Left cardiac atrium (tissue), 4 donors: ENCODE measurements at regions not wholly inside any gene's neighbourhood (a gene's known extent, or its start where the extent isn't known, plus 50 kb on each side); places are given as distances from the start of the nearest gene placed in this dataset.
"Not testable (repeated sequence)": the region's sequence is repeated elsewhere in the genome, so short reads cannot be mapped to it uniquely, and the experiment has no call there.

Experiments
- ATAC-seq, 2 donors: fragments of 200-7000 bp; cut with Tn5 transposase; one replicate each; pipeline ENCODE4 v1.9.1; 2020; ENCODE audit warnings: mild to moderate bottlenecking in 2 of 2, moderate library complexity in 2 of 2
- DNase-seq: peaks from one replicate; pipeline ENCODE4 v3.0.0-alpha.2; 2020
- intact Hi-C, 2 donors: fragments of 100-400 bp; cut with DNase I; formaldehyde crosslinking; loops; one replicate each; pipeline versions ENCODE4 v1.14.1 to v1.15.1; 2022 to 2023
- donor health status: DM: no; HTN: yes; CAD: no.
- donor health status: DM: no; HTN: yes; CAD: no; lungs with severe emphysema.
- donor health status: DM: yes; HTN: yes; CAD: no.
- donor health status: Dilated cardiomyopathy.

DNA sequence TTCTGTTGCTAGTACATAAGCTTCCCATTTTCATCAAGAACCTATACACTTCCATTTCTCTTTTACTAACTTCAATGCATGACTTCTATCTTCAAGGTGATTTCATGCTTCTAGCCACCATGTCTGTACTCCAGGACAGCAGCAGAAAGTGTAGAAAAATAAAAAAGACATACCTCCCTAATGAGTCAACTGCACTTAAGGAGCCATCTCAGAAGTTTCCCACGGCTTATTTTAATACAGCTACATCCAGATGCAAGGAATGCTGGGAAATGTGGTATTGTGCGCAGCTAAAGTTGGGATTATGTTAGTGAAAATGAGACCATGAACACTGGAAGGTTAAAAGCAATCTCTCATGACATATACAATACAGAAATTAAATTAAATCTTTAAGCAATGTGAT, 264.7 kb upstream of the ZNF322 start:
- DNase-seq, intact Hi-C loops, ATAC-seq: not testable (repeated sequence)

DNA sequence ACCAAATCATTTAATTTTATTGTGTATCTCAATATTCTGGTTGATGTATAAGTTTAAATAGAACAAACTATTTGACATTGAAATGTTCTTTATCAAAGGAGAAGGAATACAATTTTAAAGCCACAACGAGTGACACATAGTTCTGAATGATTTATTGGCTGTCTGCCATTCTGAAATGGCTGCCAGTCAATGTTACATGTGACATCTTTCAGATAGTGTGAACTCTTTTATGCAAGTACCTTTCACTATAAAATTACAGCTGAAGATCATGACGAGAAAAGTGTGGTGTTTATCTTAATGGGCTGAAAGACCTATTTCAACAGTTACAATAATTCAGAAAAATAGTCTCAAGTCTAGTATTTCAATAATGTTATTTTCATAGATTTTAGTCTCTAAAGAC, 268.6 kb upstream of the ZNF322 start:
- ATAC-seq, intact Hi-C loops, DNase-seq: not testable (repeated sequence)

DNA sequence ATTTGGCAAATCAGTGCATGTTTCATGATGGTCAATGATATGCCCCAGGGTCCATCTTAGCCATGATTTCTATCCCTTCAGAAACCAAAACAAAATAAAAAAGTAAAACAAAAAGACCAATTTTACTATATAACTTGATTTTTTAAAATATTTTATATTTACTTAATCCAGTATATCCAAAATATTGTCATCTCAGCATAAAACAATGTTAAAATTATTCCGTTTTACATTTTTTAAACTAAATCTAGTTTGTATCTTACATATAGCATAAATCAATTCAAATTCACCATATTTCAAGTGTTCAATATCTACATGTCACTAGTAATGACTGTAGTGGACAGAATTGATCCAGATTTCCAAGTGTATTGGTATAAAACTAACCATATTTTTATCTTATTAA, 277.7 kb upstream of the ZNF322 start:
- DNase-seq, intact Hi-C loops, ATAC-seq: not testable (repeated sequence)

DNA sequence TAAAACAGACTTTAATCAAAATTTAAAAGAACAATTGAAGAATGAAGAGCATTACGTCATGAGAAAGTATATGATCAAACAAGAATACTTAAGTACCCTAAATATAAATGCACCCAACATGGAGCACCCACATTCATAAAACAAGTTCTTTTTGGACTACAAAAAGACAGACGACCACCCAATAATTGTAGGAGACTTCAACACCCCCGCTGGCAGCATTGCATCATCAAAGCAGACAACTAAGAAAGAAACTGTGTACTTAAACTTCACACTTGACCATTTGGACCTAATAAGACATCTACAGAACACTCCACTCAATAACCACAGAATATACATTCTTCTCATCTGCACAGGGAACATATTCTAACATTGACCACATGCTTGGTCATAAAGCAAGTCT, 291.7 kb upstream of the ZNF322 start:
- ATAC-seq, intact Hi-C loops, DNase-seq: not testable (repeated sequence)

DNA sequence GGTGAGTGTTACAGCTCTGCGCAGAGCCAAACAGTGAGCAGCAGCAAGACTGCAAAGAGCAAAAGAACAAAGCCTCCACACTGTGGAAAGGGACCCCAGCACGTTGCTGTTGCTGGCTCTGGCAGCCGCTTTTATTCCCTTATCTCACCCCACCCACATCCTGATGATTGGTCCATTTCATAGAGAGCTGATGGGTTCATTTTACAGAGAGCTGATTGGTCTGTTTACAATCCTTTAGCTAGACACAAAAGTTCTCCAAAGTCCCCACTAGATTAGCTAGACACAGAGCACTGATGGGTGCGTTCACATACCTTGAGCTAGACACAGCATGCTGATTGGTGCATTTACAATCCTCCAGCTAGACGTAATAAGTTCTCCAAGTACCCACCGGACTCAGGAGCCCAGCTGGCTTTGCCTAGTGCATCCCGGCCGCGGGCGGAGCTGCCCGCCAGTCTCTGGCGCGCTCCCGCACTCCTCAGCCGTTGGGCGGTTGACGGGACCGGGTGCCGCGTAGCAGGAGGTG, 291.4 kb upstream of the PRSS16 start:
- peak; percentile 29 for DNase-seq
- intact Hi-C loops, ATAC-seq: not testable (repeated sequence)

DNA sequence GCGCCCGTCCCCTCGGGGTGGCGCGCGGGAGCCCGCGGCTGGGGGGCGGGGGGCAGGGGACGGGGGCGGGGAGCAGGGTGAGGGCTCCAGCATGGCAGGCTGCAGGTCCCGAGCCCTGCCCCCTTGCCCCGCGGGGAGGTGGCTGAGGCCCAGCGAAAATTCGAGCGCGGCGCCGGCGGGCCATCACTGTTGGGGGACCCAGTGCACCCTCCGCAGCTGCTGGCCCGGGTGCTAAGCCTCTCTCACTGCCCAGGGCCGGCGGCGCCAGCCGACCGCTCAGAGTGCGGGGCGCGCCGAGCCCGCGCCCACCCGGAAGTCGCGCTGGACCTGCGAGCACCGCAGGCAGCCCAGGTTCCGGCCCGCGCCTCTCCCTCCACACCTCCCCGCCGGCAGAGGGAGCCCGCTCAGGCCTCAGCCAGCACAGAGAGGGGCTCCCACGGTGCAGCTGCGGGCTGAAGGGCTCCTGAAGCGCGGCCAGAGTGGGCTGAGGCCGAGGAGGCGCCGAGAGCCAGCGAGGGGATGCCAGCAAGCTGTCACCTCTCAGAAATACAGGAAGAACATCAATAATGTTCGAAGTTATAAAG, 290.8 kb upstream of the PRSS16 start:
- ATAC-seq (peak; percentile 74 to 92), DNase-seq (peak; percentile 87)
- intact Hi-C loops = not testable (repeated sequence)

DNA sequence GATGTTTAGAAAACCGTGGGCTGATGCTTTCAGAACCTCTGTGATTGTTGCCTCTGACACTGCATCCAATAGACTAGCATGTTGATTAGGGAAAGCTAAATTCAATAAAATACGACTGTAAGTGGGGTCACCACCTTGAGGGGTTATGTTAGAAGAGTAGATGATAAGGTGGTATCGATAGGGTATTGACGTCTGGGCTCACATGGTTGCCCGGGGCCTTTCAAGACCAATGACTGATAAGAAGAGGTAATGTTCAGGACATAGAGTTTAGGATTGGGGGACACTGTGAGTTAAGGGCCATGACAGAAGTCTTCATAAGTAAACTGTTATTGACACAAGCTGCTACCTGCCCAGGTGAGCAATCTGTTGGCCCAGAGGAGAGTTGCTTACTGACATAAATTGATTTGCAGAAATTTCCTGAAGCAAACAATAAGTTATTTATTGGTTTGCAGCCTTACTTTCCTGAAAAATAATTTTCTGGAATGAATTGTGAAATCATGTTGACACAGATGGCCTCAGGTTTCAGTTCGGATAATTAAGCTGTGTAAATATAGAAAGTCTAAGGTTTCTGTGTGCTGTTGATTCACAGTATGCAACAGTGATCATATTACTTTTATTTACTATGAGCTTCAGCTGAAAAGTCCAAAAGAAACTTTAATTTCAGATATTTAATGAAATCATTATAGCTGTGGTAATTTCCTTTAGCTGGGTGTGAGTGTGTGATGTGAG, 289.9 kb upstream of the PRSS16 start:
- DNase-seq, intact Hi-C loops, ATAC-seq: not testable (repeated sequence)

DNA sequence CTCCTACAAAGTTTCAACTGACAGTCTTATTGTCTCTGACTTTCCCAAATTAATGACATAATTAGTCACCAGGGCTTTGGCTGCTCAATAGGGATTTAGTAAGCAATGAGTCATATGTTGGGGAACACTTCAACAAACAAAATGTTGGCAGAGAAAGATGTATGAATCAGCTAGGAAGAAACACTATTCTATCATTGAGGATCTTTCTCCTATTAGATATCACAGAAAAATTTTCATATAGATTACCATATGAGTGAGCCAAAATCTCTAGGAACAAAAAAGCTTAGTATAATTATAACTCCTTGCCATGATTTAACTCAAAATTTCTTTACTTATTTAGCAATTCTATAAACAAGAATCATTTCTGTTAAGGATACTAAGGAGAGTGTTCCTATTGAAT, 286.3 kb upstream of the PRSS16 start:
- ATAC-seq, DNase-seq, intact Hi-C loops: not testable (repeated sequence)

DNA sequence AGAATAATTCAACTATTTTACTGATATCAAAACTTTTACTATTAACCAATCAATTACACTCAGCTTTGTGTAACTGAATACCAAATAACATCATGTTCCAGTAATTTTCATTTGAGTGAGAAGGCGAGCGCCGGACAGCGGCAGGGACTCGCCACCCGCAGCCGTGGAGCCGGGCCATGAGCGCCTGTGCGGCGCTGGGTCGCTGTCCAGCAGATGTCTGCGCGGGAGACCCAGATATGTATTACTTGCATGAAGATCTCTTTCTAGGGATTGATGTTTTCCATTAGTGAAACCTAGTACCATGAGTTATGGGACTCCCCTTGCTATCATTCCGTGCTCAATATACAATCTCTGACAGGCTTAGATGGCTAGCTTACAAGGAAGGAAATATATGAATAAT, 245.1 kb upstream of the PRSS16 start:
- intact Hi-C loops = no loop called here
- ATAC-seq (no peak), DNase-seq (no peak)

DNA sequence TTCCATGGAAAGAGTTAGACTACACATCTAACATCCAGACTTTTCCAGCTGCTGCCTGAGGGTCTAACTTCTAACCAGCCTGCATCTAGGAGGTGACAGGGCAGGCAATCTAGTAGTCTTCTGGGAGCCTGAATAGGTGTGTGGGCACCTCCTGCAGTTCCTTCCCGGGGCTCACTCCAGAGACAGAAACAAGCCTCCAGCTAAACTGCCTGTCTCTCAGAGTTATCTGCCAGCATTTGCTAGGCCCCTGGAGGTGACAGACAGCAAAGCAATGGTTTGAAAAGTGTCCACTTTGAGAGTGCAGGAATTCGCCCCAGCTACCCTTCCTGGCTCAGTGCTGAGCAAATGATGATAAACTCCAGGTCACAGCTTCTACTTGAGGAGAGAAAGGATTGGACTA, 240.5 kb upstream of the PRSS16 start:
- ATAC-seq = no peak
- no peak for DNase-seq
- intact Hi-C loops = no loop called here

DNA sequence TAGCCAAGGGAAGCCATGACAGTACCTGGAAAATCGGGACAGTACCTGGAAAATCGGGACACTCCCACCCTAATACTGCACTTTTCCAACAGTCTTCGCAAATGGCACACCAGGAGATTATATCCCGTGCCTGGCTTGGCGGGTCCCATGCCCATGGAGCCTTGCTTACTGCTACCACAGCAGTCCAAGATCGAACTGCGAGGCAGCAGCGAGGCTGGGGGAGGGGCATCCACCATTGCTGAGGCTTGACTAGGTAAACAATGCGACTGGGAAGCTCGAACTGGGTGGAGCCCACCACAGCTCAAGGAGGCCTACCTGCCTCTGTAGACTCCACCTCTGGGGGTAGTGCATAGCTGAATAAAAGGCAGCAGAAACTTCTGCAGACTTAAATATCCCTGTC, 238.9 kb upstream of the PRSS16 start:
- DNase-seq, intact Hi-C loops, ATAC-seq: not testable (repeated sequence)

DNA sequence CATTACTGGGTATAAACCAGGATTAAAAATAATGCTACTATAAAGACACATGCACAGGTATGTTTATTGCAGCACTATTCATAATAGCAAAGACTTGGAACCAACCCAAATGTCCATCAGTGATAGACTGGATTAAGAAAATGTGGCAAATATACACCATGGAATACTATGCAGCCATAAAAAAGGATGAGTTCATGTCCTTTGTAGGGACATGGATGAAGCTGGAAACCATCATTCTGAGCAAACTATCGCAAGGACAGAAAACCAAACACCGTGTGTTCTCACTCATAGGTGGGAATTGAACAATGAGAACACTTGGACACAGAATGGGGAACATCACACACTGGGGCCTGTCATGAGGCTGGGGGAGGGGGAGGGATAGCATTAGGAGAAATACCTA, 233.4 kb upstream of the PRSS16 start:
- intact Hi-C loops, DNase-seq, ATAC-seq: not testable (repeated sequence)

DNA sequence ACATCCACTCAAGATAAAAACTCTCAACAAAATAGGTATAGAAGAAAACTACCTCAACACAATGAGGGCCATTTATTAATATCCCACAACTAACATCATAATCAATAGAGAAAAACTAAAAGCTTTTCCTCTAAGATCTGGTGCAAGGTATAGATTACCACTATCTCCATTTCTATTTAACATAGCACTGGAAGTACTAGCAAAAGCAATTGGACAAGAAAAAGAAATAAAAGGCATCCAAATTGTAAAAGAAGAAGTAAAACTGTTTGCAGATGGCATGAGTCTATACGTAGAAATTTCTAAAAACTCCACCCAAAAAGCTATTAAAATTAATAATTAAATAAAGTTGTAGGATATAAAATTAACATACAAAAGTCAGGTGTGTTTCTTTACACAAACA, 230.8 kb upstream of the PRSS16 start:
- no peak for DNase-seq
- intact Hi-C loops = no loop called here
- ATAC-seq = no peak

DNA sequence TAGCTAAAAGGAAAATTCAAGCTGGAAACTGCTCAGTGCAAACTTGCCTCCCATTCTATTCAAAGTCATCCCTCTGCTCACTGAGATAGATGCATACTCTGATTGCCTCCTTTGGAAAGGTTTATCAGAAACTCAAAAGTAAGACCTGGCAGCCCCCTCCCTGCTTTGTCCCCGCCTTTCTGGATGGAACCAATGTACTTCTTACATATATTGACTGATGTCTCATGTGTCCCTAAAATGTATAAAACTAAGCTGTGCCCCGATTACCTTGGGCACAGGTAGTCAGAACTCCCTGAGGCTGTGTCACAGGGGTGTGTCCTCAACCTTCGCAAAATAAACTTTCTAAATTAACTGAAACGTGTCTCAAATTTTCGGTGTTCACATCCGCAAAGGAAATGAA, 229.1 kb upstream of the PRSS16 start:
- ATAC-seq, DNase-seq, intact Hi-C loops: not testable (repeated sequence)

DNA sequence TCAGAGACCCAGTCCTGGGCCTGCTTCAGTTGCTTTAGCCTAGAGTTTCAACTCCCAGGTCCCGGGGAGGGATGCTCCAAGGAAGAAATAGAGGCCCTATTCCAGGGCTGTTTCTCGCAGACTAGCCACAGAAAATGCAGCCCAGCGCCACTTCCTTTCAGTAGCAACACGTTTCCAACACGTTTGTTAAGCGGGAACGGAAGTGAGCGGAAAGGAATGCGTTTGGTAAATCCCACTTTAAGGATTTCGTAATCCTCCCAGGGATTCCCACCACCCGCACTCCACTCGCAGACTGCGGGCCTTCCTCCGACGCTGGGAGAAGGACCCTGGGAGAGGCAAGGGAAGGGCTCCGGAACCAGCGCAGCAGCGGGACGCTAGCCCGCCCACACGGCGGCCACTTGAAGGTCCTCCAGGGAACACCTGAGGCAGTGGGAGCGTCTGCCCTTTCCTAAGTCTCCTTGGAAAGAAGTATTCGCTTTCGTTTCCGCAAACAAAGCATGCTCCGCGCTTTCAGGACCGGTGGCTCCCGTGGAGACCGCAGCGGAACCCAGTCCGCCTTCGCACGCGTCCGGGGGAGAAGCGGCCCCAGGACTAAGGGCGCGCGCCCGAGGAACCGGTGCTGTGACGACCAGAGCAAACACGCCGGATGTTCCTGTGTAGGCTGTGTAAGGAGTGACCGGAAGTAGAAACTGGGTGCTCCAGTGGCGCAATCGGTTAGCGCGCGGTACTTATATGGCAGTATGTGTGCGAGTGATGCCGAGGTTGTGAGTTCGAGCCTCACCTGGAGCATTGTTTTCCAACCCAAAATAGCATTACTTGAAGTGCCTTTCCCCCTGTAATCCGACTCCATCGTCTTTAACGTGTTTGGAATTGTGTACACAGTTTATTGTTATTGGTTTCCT, 227.6 kb upstream of the PRSS16 start:
- peak; percentile 90 for DNase-seq
- peak; percentile 99 to 100 for ATAC-seq
- intact Hi-C loops = no loop called here

DNA sequence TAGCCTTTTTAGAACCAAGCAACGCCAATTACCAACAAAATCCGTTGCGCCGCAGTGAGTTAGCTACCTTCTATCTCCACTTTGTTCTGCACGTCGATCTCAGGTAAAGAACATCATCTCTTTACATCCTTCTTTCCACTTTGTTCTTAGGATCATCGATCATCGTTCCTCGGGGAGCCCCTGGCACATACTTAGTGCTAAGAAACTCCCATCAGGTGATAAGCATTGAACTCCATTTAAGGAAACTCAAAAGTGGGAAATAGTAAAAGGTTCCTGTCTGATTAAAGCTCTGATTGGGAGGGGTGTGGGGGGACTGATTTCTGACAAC, 227.0 kb upstream of the PRSS16 start:
- ATAC-seq (no peak), DNase-seq (no peak)
- intact Hi-C loops = no loop called here

DNA sequence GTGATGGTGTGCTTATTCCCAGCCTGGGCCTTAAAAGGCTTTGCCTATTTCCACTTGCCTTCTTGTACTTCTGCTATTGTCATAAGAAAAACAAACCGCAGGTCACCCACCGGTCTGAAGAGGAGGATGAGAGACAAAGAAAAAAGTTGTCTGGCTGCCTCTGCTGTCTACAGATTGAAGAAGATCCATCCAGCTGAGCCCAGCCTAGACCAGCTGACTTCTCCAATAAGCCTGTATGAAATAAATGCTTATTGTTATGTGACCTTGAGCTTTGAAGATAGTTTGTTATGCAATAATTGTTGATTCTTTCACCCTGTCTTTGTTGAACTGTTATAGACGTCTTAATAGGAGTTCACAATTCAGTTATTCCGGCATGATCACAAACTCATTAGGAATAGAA, 223.8 kb upstream of the PRSS16 start:
- intact Hi-C loops = no loop called here
- no peak for DNase-seq
- ATAC-seq = no peak

DNA sequence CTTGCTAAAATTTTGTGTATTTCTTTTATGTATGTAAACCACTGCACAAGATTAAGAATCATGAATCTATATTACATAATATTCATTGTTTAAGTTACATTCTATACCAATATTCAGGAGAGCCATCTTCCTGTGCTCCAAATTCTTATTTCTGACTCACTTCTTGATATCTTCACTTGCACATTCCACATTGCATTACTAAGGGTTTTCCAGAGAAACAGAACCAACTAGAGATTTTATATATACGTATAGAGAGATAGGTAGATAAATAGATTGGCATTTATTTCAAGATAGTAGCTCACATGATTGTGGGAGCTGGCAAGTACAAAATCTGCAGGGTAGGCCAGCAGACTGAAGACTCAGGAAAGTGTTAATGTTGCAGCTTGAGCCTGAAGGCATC, 222.2 kb upstream of the PRSS16 start:
- intact Hi-C loops = no loop called here
- DNase-seq = no peak
- no peak for ATAC-seq

DNA sequence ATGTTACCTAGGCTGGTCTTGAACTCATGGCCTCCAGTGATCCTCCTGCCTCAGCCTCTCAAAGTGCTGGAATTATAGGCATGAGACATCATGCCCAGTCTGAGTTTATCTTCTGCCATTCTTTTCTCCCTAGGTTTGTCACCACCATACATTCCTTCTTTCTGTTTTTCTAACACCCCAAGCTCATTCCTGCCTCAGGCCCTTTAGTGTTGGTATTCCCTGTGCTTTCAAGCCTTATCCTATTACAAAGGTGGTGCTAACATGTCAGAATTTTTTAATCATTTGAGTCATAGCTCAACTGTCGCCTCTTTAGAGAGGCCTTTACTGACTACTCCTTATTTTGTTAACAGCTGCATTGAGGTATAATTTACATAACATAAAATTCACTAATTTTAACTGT, 221.1 kb upstream of the PRSS16 start:
- ATAC-seq = no peak
- no peak for DNase-seq
- intact Hi-C loops = no loop called here

DNA sequence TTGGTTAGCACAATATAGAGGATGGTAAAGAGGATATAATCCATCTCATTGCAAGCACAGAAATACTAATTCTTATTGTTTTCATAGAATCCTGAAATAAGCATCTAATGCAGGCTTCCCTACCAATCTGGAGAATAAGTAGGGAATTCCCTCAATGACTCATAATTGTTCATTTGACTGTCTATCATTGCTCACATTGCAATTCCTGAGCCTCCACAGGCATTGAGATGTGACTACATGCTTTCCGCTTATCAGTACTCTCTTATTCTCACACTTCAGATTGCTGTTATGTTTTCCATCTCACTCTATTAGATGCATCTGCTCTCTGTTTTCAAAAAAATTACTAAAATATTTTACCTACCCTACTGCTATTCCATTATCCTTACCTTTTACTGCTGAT, 216.2 kb upstream of the PRSS16 start:
- intact Hi-C loops = no loop called here
- ATAC-seq (no peak), DNase-seq (no peak)
